ENCODE measurements at regions not wholly inside any gene's neighbourhood (a gene's known extent, or its start where the extent isn't known, plus 50 kb on each side); places are given as distances from the start of the nearest gene placed in this dataset.

DNA sequence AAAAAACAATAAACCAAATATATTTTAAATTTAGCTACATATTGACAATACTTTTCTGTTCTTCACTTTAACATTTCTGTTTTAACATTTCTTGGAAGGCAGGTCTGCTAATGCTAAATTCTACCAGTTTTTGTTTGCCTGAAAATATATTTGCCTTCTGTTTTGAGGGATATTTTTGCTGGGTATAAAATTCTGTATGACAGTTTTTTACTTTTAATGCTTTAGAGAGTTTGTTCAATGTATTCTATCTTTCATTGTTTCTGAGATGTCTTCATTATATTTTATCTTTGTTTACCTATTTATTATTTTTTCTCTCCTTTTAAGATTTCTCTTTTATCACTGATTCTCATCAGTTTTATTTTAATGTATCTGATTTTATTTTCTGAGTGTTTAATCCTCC lies 409.2 kb upstream of the DPP6 start:
- TF ChIP-seq, protein P1, sequence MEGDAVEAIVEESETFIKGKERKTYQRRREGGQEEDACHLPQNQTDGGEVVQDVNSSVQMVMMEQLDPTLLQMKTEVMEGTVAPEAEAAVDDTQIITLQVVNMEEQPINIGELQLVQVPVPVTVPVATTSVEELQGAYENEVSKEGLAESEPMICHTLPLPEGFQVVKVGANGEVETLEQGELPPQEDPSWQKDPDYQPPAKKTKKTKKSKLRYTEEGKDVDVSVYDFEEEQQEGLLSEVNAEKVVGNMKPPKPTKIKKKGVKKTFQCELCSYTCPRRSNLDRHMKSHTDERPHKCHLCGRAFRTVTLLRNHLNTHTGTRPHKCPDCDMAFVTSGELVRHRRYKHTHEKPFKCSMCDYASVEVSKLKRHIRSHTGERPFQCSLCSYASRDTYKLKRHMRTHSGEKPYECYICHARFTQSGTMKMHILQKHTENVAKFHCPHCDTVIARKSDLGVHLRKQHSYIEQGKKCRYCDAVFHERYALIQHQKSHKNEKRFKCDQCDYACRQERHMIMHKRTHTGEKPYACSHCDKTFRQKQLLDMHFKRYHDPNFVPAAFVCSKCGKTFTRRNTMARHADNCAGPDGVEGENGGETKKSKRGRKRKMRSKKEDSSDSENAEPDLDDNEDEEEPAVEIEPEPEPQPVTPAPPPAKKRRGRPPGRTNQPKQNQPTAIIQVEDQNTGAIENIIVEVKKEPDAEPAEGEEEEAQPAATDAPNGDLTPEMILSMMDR (IDR thresholded peaks at IDR 0.05; ENCODE audit: poor library complexity, severe bottlenecking): no peak
- TF ChIP-seq TAF1 (IDR thresholded peaks at IDR 0.05; ENCODE audit: low read depth) (no peak), POLR2AphosphoS5 (IDR thresholded peaks at IDR 0.05) (no peak), RAD21 (conservative IDR thresholded peaks at IDR 0.05) (no peak), MXI1 (conservative IDR thresholded peaks at IDR 0.05; ENCODE audit: poor library complexity, severe bottlenecking) (no peak), EZH2 (IDR thresholded peaks at IDR 0.05; ENCODE audit: borderline replicate concordance, insufficient read depth, low read length, poor library complexity, severe bottlenecking) (no peak)
- TF ChIP-seq, protein P2, sequence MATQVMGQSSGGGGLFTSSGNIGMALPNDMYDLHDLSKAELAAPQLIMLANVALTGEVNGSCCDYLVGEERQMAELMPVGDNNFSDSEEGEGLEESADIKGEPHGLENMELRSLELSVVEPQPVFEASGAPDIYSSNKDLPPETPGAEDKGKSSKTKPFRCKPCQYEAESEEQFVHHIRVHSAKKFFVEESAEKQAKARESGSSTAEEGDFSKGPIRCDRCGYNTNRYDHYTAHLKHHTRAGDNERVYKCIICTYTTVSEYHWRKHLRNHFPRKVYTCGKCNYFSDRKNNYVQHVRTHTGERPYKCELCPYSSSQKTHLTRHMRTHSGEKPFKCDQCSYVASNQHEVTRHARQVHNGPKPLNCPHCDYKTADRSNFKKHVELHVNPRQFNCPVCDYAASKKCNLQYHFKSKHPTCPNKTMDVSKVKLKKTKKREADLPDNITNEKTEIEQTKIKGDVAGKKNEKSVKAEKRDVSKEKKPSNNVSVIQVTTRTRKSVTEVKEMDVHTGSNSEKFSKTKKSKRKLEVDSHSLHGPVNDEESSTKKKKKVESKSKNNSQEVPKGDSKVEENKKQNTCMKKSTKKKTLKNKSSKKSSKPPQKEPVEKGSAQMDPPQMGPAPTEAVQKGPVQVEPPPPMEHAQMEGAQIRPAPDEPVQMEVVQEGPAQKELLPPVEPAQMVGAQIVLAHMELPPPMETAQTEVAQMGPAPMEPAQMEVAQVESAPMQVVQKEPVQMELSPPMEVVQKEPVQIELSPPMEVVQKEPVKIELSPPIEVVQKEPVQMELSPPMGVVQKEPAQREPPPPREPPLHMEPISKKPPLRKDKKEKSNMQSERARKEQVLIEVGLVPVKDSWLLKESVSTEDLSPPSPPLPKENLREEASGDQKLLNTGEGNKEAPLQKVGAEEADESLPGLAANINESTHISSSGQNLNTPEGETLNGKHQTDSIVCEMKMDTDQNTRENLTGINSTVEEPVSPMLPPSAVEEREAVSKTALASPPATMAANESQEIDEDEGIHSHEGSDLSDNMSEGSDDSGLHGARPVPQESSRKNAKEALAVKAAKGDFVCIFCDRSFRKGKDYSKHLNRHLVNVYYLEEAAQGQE (IDR thresholded peaks at IDR 0.05; ENCODE audit: borderline replicate concordance): no peak
